ENCODE measurements at regions not wholly inside any gene's neighbourhood (a gene's known extent, or its start where the extent isn't known, plus 50 kb on each side); places are given as distances from the start of the nearest gene placed in this dataset.

GRCh38 chr5:143581649-143582048, 178.2 kb upstream of the NR3C1 start:
- DNase-seq, result no peak

GRCh38 chr5:143581147-143581546, 177.7 kb upstream of the NR3C1 start:
- DNase-seq, result no peak

GRCh38 chr5:143576711-143577484, 173.4 kb upstream of the NR3C1 start:
- DNase-seq, result peak; percentile 64

- no peak for DNase-seq
Observed at GRCh38 chr5:143575286-143575685, 171.8 kb upstream of the NR3C1 start.

- no peak for DNase-seq
Observed at GRCh38 chr5:143574236-143574635, 170.8 kb upstream of the NR3C1 start.

- DNase-seq, result no peak
Observed at GRCh38 chr5:143573568-143574170, 170.2 kb upstream of the NR3C1 start.

GRCh38 chr5:143572671-143573070, 169.2 kb upstream of the NR3C1 start:
- no peak for DNase-seq

GRCh38 chr5:143571642-143572624, 168.4 kb upstream of the NR3C1 start:
- no peak for DNase-seq

GRCh38 chr5:143570989-143571388, 167.5 kb upstream of the NR3C1 start:
- no peak for DNase-seq

- no peak for DNase-seq
Observed at GRCh38 chr5:143569722-143570567, 166.5 kb upstream of the NR3C1 start.

- DNase-seq, result no peak
Observed at GRCh38 chr5:143569213-143569701, 165.8 kb upstream of the NR3C1 start.

- no peak for DNase-seq
Observed at GRCh38 chr5:143567583-143568504, 164.4 kb upstream of the NR3C1 start.

GRCh38 chr5:143566139-143566538, 162.7 kb upstream of the NR3C1 start:
- DNase-seq, result no peak

GRCh38 chr5:143564417-143564816, 160.9 kb upstream of the NR3C1 start:
- DNase-seq, result no peak

- peak; percentile 23 for DNase-seq
Observed at GRCh38 chr5:143562935-143563334, 159.4 kb upstream of the NR3C1 start.

GRCh38 chr5:143561219-143561618, 157.7 kb upstream of the NR3C1 start:
- no peak for DNase-seq

GRCh38 chr5:143560378-143560777, 156.9 kb upstream of the NR3C1 start:
- DNase-seq, result no peak

- DNase-seq, result no peak
Observed at GRCh38 chr5:143559586-143560109, 156.2 kb upstream of the NR3C1 start.

- no peak for DNase-seq
Observed at GRCh38 chr5:143558048-143558447, 154.6 kb upstream of the NR3C1 start.

GRCh38 chr5:143557061-143557818, 153.8 kb upstream of the NR3C1 start:
- DNase-seq, result no peak
